ENCODE measurements at regions not wholly inside any gene's neighbourhood (a gene's known extent, or its start where the extent isn't known, plus 50 kb on each side); places are given as distances from the start of the nearest gene placed in this dataset.

DNA sequence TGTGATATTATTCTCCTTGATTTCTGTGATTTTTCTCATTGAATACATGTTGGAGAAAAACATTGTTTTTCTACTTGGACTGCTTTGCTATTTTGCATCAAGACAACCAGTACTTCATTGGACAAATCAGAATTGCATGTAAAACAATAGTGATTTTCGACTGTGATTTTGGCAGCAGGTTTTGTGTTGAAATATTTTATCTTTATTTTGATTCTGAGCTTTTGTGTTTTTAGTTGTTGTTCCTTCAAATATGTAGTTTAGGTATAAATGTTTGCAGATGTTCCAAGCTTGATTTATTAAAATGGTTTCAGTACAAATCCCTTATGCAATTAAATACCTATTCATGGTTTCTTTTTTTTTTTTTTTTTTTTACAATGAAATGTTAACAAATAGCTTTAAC is 754.1 kb downstream of the DOK5 start:
- TF ChIP-seq, protein P1, sequence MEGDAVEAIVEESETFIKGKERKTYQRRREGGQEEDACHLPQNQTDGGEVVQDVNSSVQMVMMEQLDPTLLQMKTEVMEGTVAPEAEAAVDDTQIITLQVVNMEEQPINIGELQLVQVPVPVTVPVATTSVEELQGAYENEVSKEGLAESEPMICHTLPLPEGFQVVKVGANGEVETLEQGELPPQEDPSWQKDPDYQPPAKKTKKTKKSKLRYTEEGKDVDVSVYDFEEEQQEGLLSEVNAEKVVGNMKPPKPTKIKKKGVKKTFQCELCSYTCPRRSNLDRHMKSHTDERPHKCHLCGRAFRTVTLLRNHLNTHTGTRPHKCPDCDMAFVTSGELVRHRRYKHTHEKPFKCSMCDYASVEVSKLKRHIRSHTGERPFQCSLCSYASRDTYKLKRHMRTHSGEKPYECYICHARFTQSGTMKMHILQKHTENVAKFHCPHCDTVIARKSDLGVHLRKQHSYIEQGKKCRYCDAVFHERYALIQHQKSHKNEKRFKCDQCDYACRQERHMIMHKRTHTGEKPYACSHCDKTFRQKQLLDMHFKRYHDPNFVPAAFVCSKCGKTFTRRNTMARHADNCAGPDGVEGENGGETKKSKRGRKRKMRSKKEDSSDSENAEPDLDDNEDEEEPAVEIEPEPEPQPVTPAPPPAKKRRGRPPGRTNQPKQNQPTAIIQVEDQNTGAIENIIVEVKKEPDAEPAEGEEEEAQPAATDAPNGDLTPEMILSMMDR (conservative IDR thresholded peaks at IDR 0.05; ENCODE audit: low read length), result no peak
- no peak for TF ChIP-seq EZH2phosphoT487 (IDR thresholded peaks at IDR 0.05; ENCODE audit: borderline replicate concordance)
